ENCODE measurements at regions not wholly inside any gene's neighbourhood (a gene's known extent, or its start where the extent isn't known, plus 50 kb on each side); places are given as distances from the start of the nearest gene placed in this dataset.
"Not testable (repeated sequence)": the region's sequence is repeated elsewhere in the genome, so short reads cannot be mapped to it uniquely, and the experiment has no call there.

- not testable (repeated sequence) for TF ChIP-seq TAF1 (IDR thresholded peaks at IDR 0.05; ENCODE audit: borderline replicate concordance, low read depth, low read length); POLR2AphosphoS5 (IDR thresholded peaks at IDR 0.05; ENCODE audit: low read depth, low read length)
Observed at GRCh38 chr1:60773099-60773498, 309.3 kb upstream of the NFIA start.

All from GM12892 (cell line).